ENCODE measurements at regions not wholly inside any gene's neighbourhood (a gene's known extent, or its start where the extent isn't known, plus 50 kb on each side); places are given as distances from the start of the nearest gene placed in this dataset.
"Not testable (repeated sequence)": the region's sequence is repeated elsewhere in the genome, so short reads cannot be mapped to it uniquely, and the experiment has no call there.

DNA sequence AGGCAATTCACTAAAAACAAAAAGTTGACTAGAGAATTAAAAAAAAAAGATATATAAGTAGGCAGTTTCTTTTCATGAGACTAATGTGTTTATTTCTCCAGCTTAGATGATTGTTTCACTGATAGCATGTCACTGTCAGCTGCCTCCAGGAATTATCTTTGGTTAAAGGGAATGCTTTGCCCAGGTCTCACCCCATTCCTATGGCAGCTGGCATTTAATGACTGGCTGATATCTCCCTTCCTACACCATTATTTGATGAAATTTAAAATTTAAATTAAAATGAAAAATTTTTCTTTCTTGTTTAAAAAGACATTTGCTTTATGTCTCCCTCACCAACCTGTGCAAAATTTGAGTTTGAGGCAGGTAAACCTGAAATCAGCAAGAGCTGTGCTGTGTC is 214.5 kb upstream of the PRSS1 start:
- no peak for DNase-seq (ENCODE audit: low read depth in 2 of 2)

DNA sequence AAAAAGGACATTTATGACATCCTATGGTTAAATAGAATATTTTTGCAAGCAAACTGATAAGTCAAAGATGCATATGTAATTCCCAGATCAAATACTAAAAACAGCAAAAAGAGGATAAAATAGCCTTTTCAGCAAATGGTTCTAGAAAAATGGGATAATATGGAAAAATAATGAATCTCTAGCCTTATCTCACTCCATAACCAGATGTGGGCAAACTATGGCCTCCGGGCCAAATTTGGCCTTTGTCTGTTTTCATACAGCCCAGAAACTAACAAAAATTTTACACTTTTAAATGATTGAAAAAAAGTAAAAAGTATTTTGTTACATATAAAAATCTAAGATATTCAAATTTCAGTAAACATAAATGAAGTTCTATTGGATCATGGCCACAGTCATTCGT is 215.4 kb upstream of the PRSS1 start:
- DNase-seq (ENCODE audit: low read depth in 2 of 2): no peak

DNA sequence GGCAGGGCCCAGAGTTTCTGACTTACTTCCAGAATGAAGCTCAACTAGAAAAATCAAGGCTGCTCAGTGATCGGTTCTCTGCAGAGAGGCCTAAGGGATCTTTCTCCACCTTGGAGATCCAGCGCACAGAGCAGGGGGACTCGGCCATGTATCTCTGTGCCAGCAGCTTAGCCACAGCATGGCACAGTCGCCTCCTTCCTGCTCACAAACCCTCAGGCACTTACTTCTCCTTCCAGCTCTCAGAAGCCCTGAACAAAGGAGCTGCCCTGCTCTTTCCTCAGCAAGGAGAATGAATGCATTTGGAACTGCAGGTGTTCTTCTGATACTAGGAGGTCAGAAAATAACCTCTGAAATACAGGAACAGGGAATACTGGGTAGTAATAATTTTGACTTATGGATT is 219.7 kb upstream of the PRSS1 start:
- no peak for DNase-seq (ENCODE audit: low read depth in 2 of 2)

- DNase-seq (ENCODE audit: low read depth in 2 of 2): no peak
Observed at GRCh38 chr7:142528608-142529408, 220.5 kb upstream of the PRSS1 start.

DNA sequence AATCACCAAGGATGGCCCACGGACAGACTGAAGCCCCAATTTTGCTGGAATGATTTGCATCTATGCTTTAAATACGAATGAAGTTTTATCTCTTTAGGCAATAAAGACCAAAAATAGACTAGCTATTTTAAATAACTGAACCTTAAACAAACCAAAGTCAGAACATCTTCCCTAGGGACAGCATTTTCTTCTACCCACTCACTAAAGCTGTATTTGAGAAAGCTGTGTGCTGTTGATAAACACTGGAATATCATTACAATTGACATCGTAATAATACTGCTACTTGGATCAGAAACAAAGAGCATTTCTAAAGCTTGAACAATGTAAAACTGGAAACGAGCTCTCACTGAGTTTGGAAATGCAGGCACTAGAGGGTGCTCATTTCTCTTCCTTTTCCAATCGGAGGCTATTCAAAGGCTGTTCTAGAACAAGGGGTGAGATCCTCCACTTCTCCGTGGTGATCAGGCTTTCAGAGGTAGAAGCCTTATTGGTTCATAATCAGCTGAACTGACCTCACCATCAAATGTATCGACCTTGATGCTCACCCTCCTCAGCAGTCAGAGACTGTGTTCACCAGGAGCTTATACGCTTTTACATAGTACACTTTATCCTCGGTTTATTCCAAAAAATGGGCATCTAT is 225.3 kb upstream of the PRSS1 start:
- DNase-seq (ENCODE audit: low read depth in 2 of 2): no peak

- no peak for DNase-seq (ENCODE audit: low read depth in 2 of 2)
Observed at GRCh38 chr7:142522735-142523134, 226.5 kb upstream of the PRSS1 start.

GRCh38 chr7:142520885-142521284 is 228.4 kb upstream of the PRSS1 start:
- not testable (repeated sequence) for DNase-seq (ENCODE audit: low read depth in 2 of 2)

GRCh38 chr7:142520455-142520854 is 228.8 kb upstream of the PRSS1 start:
- not testable (repeated sequence) for DNase-seq (ENCODE audit: low read depth in 2 of 2)

GRCh38 chr7:142519079-142520078 is 229.9 kb upstream of the PRSS1 start:
- DNase-seq (ENCODE audit: low read depth in 2 of 2): no peak

DNA sequence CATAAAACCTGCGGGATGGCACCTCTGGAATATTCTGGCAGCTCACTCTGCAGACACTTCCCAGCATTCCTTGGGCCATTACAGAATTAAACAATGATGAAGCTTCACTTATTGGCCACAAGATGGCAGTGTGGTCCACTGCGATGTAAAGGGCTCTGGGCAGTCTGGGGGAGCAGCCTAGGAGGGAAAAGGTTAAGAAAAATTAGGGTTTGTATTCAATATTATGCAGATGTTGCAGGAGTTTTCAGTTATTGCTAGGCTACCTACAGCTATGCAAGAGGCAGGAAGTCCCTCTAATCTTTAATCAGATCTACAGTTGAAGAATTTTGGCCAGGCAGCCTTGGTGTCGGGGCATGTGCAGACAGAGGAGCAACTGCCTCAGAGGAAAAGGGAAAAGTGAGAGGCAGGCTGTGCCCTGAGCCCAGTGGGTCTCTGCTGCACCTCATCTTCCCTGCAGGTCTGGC is 233.2 kb upstream of the PRSS1 start:
- no peak for DNase-seq (ENCODE audit: low read depth in 2 of 2)

GRCh38 chr7:142514716-142515115 is 234.6 kb upstream of the PRSS1 start:
- not testable (repeated sequence) for DNase-seq (ENCODE audit: low read depth in 2 of 2)

DNA sequence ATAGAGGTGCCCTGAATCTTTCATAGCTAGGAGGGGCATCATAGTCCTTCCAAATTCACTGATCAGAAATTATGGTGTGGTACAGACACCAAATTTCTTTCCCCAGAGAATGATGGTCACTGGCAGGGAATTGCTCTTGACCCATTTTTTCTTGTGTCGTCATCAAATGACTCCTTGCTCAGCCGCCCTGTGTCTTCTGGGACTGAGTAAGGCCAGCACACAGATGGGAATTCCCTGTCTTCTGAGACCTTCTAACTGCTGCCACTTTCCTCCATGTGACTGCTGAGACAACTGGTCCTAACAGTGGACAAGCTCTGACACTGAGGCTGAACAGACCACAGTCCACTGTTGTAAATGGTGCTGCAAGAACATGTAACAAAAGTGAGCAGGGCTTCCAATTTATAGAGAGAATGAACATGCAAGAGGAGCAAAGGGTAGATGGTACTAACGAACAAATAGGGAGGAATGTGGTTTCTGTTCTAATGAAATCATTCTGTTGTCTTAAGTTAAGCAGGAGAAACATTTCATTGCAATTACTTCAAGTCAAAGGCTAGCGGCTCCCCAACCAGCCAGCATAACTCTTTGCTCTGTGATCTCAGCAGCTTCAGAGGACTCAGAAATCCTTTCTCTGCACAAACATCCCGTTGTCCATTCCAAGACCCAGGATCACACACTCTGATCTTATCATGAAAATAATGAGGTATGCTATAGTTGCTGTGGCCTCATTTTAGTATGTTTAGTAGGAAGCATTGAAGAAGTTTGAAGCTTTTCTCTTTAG is 235.9 kb upstream of the PRSS1 start:
- DNase-seq (ENCODE audit: low read depth in 2 of 2): no peak

DNA sequence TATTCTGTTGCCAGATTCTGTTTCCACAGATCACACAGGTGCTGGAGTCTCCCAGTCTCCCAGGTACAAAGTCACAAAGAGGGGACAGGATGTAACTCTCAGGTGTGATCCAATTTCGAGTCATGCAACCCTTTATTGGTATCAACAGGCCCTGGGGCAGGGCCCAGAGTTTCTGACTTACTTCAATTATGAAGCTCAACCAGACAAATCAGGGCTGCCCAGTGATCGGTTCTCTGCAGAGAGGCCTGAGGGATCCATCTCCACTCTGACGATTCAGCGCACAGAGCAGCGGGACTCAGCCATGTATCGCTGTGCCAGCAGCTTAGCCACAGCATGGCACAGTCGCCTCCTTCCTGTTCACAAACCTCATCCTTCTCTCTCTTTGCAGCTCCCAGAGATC is 237.5 kb upstream of the PRSS1 start:
- no peak for DNase-seq (ENCODE audit: low read depth in 2 of 2)

GRCh38 chr7:142511374-142511773 is 237.9 kb upstream of the PRSS1 start:
- DNase-seq (ENCODE audit: low read depth in 2 of 2): no peak

DNA sequence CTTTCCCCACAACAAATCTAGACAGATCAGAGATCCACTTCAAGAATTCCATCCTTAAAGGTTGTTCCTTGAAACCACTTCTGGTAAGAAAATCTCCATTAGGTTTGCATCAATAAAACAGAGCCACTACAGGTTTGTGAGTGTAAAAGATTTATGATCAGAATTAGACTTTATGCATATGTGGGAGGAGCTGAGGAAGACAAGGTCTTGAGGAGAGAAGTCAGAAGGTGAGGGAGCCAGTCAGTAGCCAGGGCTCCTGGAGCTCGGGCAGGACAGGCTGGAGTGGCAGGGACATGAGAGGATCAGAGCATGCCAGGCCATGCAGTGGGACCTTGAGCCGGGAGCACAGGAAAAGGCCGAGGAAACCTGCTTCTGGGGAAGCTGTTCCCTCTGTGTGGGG is 240.0 kb upstream of the PRSS1 start:
- not testable (repeated sequence) for DNase-seq (ENCODE audit: low read depth in 2 of 2)

DNA sequence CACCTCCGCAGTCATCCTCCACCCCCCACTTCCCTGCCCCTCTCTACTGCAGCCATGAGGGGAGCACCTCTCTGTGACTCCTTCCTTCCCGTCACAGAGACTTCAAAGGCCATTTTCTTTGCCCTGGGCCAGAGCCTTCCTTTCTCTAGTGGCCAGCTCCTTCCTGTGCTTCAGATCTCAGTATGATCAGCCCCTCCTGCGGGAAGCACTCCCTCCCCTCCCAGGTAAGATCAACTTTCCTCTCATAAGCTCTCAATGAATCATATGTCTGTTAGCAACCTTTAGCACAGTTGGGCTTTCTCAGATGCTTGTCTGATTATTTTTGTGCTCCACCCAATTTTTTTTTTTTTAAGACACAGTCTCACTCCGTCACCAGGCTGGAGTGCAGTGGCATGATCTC is 241.0 kb upstream of the PRSS1 start:
- no peak for DNase-seq (ENCODE audit: low read depth in 2 of 2)

DNA sequence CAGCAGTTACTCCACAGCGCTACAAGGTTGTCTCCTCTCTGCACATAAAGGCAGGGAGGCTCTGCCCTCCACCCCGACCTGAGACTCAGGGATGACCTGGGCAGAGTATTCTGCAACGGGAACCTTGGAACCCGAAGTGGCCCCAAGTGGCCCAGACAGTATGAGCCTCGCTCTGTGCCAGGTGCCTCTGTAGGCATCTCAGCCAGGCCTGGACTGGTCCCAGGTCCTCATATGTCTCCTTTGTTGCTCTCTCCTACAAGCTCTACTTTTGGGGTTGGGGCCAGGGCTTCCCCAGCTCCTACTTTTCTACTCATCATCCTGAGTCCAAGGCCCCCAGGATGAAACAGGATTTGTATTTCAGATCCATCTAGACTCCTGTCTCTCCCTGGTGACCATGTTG is 241.5 kb upstream of the PRSS1 start:
- no peak for DNase-seq (ENCODE audit: low read depth in 2 of 2)

GRCh38 chr7:142507066-142507465 is 242.2 kb upstream of the PRSS1 start:
- not testable (repeated sequence) for DNase-seq (ENCODE audit: low read depth in 2 of 2)

DNA sequence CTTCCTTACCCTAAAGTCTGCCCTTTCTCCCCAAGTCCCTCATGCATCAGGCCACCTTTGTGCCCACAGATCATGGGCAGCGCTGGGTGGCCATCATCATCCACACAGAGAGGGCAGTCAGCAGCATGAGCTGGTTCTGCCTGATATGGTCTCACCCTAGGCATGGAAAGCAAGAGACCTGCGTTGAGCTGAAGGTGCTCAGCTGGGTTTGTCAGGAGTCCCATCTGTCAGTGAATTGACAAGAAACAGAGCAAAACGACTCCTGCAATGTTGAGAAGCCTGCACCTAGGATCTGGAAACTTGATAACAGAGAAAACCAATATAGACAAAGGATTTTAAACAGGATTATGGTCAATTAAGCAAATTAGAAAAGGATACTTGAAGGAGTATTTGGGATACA is 242.7 kb upstream of the PRSS1 start:
- no peak for DNase-seq (ENCODE audit: low read depth in 2 of 2)

GRCh38 chr7:142503949-142504348 is 245.3 kb upstream of the PRSS1 start:
- not testable (repeated sequence) for DNase-seq (ENCODE audit: low read depth in 2 of 2)

DNA sequence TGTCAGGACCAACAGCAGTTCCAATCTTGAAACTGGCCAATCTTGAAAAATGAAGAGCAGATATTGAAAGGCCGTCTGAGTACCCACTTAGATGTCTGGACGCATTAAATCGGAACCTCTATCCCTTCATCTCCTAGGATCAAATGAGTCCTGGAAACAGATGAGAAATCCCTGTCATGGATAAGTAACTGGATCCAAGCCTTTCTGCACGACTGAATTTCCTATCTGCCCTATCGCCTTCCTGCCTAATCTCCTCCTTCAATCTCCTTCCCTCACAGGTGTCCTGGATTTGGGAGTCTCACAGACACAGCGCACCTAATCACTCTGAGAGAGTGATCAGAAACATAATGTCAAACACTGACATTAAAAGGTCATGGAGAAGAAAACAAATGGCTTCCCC is 245.2 kb upstream of the PRSS58 start:
- no peak for DNase-seq (ENCODE audit: low read depth in 2 of 2)

Measured in stimulated activated CD8-positive, alpha-beta memory T cell treated with anti-CD3 and anti-CD28 coated beads, Interleukin-2, amount 100 ng/mL, for 1 hour (primary cell).